ENCODE measurements at regions not wholly inside any gene's neighbourhood (a gene's known extent, or its start where the extent isn't known, plus 50 kb on each side); places are given as distances from the start of the nearest gene placed in this dataset.

GRCh38 chr12:126337556-126338441 is 1272.6 kb downstream of the AACS start:
- in situ Hi-C loops (cut with HindIII; ENCODE audit: low pct_ligation_motif_present, low pct_unique_long_range_greater_than_20kb, low sequenced_read_pairs), result no loop called here
- DNase-seq, result no peak

- no peak for DNase-seq
- in situ Hi-C loops (cut with HindIII; ENCODE audit: low pct_ligation_motif_present, low pct_unique_long_range_greater_than_20kb, low sequenced_read_pairs), result no loop called here
Measured at GRCh38 chr12:126342866-126343265, 1277.6 kb downstream of the AACS start.

- in situ Hi-C loops (cut with HindIII; ENCODE audit: low pct_ligation_motif_present, low pct_unique_long_range_greater_than_20kb, low sequenced_read_pairs), result no loop called here
- no peak for DNase-seq
Measured at GRCh38 chr12:126343321-126343720, 1278.1 kb downstream of the AACS start.

- no peak for DNase-seq
- in situ Hi-C loops (cut with HindIII; ENCODE audit: low pct_ligation_motif_present, low pct_unique_long_range_greater_than_20kb, low sequenced_read_pairs), result no loop called here
Measured at GRCh38 chr12:126346087-126346486, 1280.9 kb downstream of the AACS start.

GRCh38 chr12:126347421-126347820 is 1282.2 kb downstream of the AACS start:
- DNase-seq, result no peak
- in situ Hi-C loops (cut with HindIII; ENCODE audit: low pct_ligation_motif_present, low pct_unique_long_range_greater_than_20kb, low sequenced_read_pairs), result no loop called here

- no peak for DNase-seq
Measured at GRCh38 chr12:126349383-126349782, 1284.1 kb downstream of the AACS start.

GRCh38 chr12:126353604-126354003 is 1288.4 kb downstream of the AACS start:
- in situ Hi-C loops (cut with HindIII; ENCODE audit: low pct_ligation_motif_present, low pct_unique_long_range_greater_than_20kb, low sequenced_read_pairs), result no loop called here
- no peak for DNase-seq

More at GRCh38 chr12:126349383-126349782, 1284.1 kb downstream of the AACS start:
- in situ Hi-C loops (cut with HindIII; ENCODE audit: low pct_ligation_motif_present, low pct_unique_long_range_greater_than_20kb, low sequenced_read_pairs), result no loop called here

GRCh38 chr12:126354633-126355032 is 1289.4 kb downstream of the AACS start:
- in situ Hi-C loops (cut with HindIII; ENCODE audit: low pct_ligation_motif_present, low pct_unique_long_range_greater_than_20kb, low sequenced_read_pairs), result no loop called here
- DNase-seq, result no peak

- no peak for DNase-seq
- in situ Hi-C loops (cut with HindIII; ENCODE audit: low pct_ligation_motif_present, low pct_unique_long_range_greater_than_20kb, low sequenced_read_pairs), result no loop called here
Measured at GRCh38 chr12:126355346-126355745, 1290.1 kb downstream of the AACS start.

GRCh38 chr12:126358806-126359205 is 1293.6 kb downstream of the AACS start:
- DNase-seq, result no peak
- in situ Hi-C loops (cut with HindIII; ENCODE audit: low pct_ligation_motif_present, low pct_unique_long_range_greater_than_20kb, low sequenced_read_pairs), result no loop called here

GRCh38 chr12:126359216-126359615 is 1294.0 kb downstream of the AACS start:
- no peak for DNase-seq

GRCh38 chr12:126361804-126362203 is 1296.6 kb downstream of the AACS start:
- in situ Hi-C loops (cut with HindIII; ENCODE audit: low pct_ligation_motif_present, low pct_unique_long_range_greater_than_20kb, low sequenced_read_pairs), result no loop called here
- no peak for DNase-seq

More at GRCh38 chr12:126359216-126359615, 1294.0 kb downstream of the AACS start:
- in situ Hi-C loops (cut with HindIII; ENCODE audit: low pct_ligation_motif_present, low pct_unique_long_range_greater_than_20kb, low sequenced_read_pairs), result no loop called here

GRCh38 chr12:126362493-126362892 is 1297.3 kb downstream of the AACS start:
- no peak for DNase-seq
- in situ Hi-C loops (cut with HindIII; ENCODE audit: low pct_ligation_motif_present, low pct_unique_long_range_greater_than_20kb, low sequenced_read_pairs), result no loop called here

- no peak for DNase-seq
- in situ Hi-C loops (cut with HindIII; ENCODE audit: low pct_ligation_motif_present, low pct_unique_long_range_greater_than_20kb, low sequenced_read_pairs), result no loop called here
Measured at GRCh38 chr12:126362964-126363363, 1297.7 kb downstream of the AACS start.

- DNase-seq, result peak; percentile 31
- in situ Hi-C loops (cut with HindIII; ENCODE audit: low pct_ligation_motif_present, low pct_unique_long_range_greater_than_20kb, low sequenced_read_pairs), result no loop called here
Measured at GRCh38 chr12:126369487-126370463, 1304.5 kb downstream of the AACS start.

- in situ Hi-C loops (cut with HindIII; ENCODE audit: low pct_ligation_motif_present, low pct_unique_long_range_greater_than_20kb, low sequenced_read_pairs), result no loop called here
- DNase-seq, result no peak
Measured at GRCh38 chr12:126383506-126383905, 1318.3 kb downstream of the AACS start.

- no peak for DNase-seq
- in situ Hi-C loops (cut with HindIII; ENCODE audit: low pct_ligation_motif_present, low pct_unique_long_range_greater_than_20kb, low sequenced_read_pairs), result no loop called here
Measured at GRCh38 chr12:126384026-126384564, 1318.9 kb downstream of the AACS start.

- in situ Hi-C loops (cut with HindIII; ENCODE audit: low pct_ligation_motif_present, low pct_unique_long_range_greater_than_20kb, low sequenced_read_pairs), result no loop called here
Measured at GRCh38 chr12:126385785-126386184, 1320.5 kb downstream of the AACS start.

More at GRCh38 chr12:126385785-126386184, 1320.5 kb downstream of the AACS start:
- no peak for DNase-seq

Data from ACHN (cell line).